SJCRH30 (cell line): ENCODE measurements at regions not wholly inside any gene's neighbourhood (a gene's known extent, or its start where the extent isn't known, plus 50 kb on each side); places are given as distances from the start of the nearest gene placed in this dataset.

Experiments
- DNase-seq, 2 experiments: peaks; one replicate each; pipeline ENCODE4 v3.0.0-alpha.2; 2015 to 2020
- H3K27ac ChIP-seq: fragments of 250-450 bp; sonication (Bioruptor Pico); 2 replicates; pipeline ENCODE4 v1.5.1; 2020; ENCODE audit warnings: mild to moderate bottlenecking, moderate library complexity
- H3K27me3 ChIP-seq: fragments of 250-450 bp; sonication (Bioruptor Pico); 2 replicates; pipeline ENCODE4 v1.5.1; 2020; ENCODE audit warnings: mild to moderate bottlenecking, moderate library complexity
- H3K36me3 ChIP-seq: fragments of 250-450 bp; sonication (Bioruptor Pico); 2 replicates; pipeline ENCODE4 v1.5.1; 2020; ENCODE audit warnings: mild to moderate bottlenecking, moderate library complexity
- H3K4me1 ChIP-seq: fragments of 250-450 bp; sonication (Bioruptor Pico); 2 replicates; pipeline ENCODE4 v1.5.1; 2020; ENCODE audit warnings: mild to moderate bottlenecking, moderate library complexity
- H3K4me3 ChIP-seq: fragments of 250-450 bp; sonication (Bioruptor Pico); 2 replicates; pipeline ENCODE4 v1.5.1; 2020; ENCODE audit warnings: mild to moderate bottlenecking, moderate library complexity
- H3K9me3 ChIP-seq: fragments of 250-450 bp; sonication (Bioruptor Pico); replicated peaks from 2 replicates; pipeline ENCODE4 v1.5.1; 2020; ENCODE audit warnings: mild to moderate bottlenecking, moderate library complexity

- Histone ChIP-seq H3K27me3 (no peaks in the 10 kb centered on the region), H3K9me3 (no peaks in the 10 kb centered on the region), H3K27ac (no peak overlapping the region), H3K36me3 (no peaks in the 10 kb centered on the region; the same call in 1 of the 2 replicates), H3K4me3 (no peak overlapping the region), H3K4me1 (no peaks in the 10 kb centered on the region)
- no peak for DNase-seq
These were observed 239.7 kb upstream of the ROBO1 start for GRCh38 chr3:80007522-80007921.

DNA sequence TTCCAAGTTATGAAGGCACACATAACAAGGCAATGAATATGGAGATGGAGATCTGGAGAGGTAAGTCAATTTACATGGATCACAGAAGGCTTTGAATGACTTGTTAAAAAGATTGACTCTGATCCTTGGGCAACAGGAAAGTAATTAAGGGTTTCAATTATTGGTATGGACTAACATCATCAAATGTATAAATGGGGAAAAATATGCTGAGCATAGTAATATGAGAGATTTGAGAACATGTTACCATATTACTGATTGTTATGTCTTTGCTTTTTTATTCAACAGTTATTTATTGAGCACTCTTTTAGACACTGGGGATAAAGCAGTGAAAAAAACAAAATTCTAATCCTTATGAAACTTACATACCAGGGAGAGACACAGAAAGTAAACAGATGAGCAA lies 238.5 kb upstream of the ROBO1 start:
- no peak overlapping the region for H3K27ac ChIP-seq
- no peaks in the 10 kb centered on the region for H3K4me1 ChIP-seq
- no peaks in the 10 kb centered on the region for H3K27me3 ChIP-seq
- no peaks in the 10 kb centered on the region; the same call in 1 of the 2 replicates for H3K36me3 ChIP-seq
- H3K9me3 ChIP-seq = no peaks in the 10 kb centered on the region
- DNase-seq = no peak
- no peak overlapping the region for H3K4me3 ChIP-seq

- no peaks in the 10 kb centered on the region for H3K9me3 ChIP-seq
- H3K27me3 ChIP-seq = no peaks in the 10 kb centered on the region
- H3K4me1 ChIP-seq = no peaks in the 10 kb centered on the region
- no peak overlapping the region for H3K4me3 ChIP-seq
- H3K27ac ChIP-seq = no peak overlapping the region
- no peak for DNase-seq
- no peaks in the 10 kb centered on the region; the same call in 1 of the 2 replicates for H3K36me3 ChIP-seq
These were observed 232.2 kb upstream of the ROBO1 start for GRCh38 chr3:80000022-80000421.

DNA sequence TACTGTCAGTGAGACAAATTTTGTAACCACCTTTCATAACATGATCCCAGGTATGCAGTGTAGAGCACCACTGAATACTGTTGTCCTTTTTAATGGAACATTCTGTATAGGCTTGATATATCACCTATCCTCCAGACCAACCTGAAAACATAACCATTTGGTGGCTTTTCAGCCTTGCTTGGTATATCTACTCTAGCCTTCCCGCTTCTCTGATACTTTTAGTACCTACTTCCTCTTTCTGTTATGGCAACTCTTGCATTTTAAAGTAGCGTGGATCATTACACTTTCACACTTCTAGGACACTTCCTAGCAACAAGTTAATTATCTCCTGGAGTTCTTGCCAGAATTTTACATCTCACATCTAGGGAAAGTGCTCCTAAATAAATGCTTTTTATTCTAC lies 226.6 kb upstream of the ROBO1 start:
- Histone ChIP-seq H3K36me3 (no peaks in the 10 kb centered on the region), H3K27ac (no peak overlapping the region), H3K9me3 (no peaks in the 10 kb centered on the region), H3K27me3 (no peaks in the 10 kb centered on the region), H3K4me3 (no peak overlapping the region), H3K4me1 (no peaks in the 10 kb centered on the region)
- DNase-seq = no peak

DNA sequence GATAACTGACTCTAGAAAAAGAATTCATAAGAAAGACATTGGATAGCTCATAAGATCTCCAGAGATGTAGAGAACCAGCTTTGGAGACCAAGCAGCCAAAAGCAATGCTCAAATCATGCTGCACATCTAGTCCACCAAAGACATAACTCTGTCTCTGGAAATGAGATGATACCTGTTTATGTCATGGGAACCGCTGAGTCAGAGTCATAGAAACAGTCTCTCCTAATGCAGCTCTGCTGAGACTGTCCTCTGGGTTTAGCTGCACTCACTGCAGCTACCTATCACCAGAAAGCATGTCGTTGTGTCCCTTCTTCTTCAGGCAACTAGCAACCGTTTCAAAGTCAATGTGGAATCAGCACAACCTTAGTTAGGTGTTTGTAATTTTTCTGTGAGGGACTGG lies 218.5 kb upstream of the ROBO1 start:
- peak overlapping the region; percentile 84 for H3K27ac ChIP-seq
- H3K36me3 ChIP-seq = no peaks in the 10 kb centered on the region
- H3K27me3 ChIP-seq = no peaks in the 10 kb centered on the region
- DNase-seq = peak in 1 of 2 experiments; percentile 36
- peaks cover 6% of the 10 kb centered on the region; the same call in 1 of the 2 replicates for H3K9me3 ChIP-seq
- peaks cover 34% of the 10 kb centered on the region for H3K4me1 ChIP-seq
- peak overlapping the region; percentile 25; the same call in 1 of the 2 replicates for H3K4me3 ChIP-seq

GRCh38 chr3:79985816-79986215 lies 218.0 kb upstream of the ROBO1 start:
- H3K4me3 ChIP-seq = peak overlapping the region; percentile 25
- H3K27ac ChIP-seq = peak overlapping the region; percentile 84

GRCh38 chr3:79983118-79983517 lies 215.3 kb upstream of the ROBO1 start:
- peak in 1 of 2 experiments; percentile 44 for DNase-seq
- Histone ChIP-seq H3K36me3 (no peaks in the 10 kb centered on the region), H3K27me3 (no peaks in the 10 kb centered on the region), H3K4me3 (no peak overlapping the region), H3K9me3 (peaks cover 6% of the 10 kb centered on the region; the same call in 1 of the 2 replicates), H3K4me1 (peaks cover 34% of the 10 kb centered on the region), H3K27ac (peak overlapping the region; percentile 19; the same call in 1 of the 2 replicates)

More at GRCh38 chr3:79985816-79986215, 218.0 kb upstream of the ROBO1 start:
- H3K4me1 ChIP-seq = peaks cover 34% of the 10 kb centered on the region
- peak; percentile 8 to 57 for DNase-seq
- no peaks in the 10 kb centered on the region for H3K36me3 ChIP-seq
- peaks cover 6% of the 10 kb centered on the region; the same call in 1 of the 2 replicates for H3K9me3 ChIP-seq
- no peaks in the 10 kb centered on the region for H3K27me3 ChIP-seq

DNA sequence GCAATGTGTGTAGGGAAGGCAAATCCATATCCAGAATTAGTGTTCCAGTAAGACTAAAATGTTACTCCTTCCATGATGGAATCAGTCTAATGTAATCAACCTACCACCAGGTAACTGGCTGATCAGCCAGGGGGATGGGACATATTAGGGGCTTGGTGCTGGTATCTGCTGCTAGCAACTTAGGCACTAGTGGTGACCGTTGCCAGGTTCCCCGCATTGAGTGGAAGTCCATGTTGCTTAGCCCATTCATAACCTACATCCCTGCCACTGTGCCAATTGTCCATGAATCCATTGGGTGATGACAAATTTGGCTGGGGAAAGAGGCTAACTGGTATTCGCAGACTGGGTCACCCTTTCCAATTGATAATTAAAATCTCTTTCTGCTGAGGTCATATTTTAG lies 212.2 kb upstream of the ROBO1 start:
- DNase-seq = no peak
- H3K4me1 ChIP-seq = peaks cover 21% of the 10 kb centered on the region
- H3K27me3 ChIP-seq = no peaks in the 10 kb centered on the region
- H3K4me3 ChIP-seq = no peak overlapping the region
- H3K36me3 ChIP-seq = no peaks in the 10 kb centered on the region
- no peak overlapping the region for H3K27ac ChIP-seq
- peaks cover 2% of the 10 kb centered on the region; the same call in 1 of the 2 replicates for H3K9me3 ChIP-seq

DNA sequence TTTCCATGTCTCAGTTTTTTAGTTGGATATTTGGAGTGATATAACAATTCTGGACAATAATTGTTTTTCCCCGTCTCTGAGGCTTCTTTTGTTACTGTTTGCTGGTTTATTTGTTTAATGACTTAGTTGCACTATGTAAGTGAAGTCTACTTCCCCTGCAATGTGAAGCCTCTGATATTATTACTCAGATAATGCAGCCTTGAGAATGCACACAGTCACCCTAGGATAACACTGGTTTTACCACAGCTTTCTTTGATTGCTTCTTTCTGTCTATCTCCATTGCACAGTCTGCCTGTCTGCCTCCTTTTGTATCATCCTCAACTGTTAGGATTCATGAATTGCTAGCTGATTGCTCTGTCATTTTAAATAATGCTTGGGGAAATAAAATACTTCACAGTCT lies 208.7 kb upstream of the ROBO1 start:
- Histone ChIP-seq H3K27me3 (no peaks in the 10 kb centered on the region), H3K4me1 (no peaks in the 10 kb centered on the region), H3K27ac (no peak overlapping the region), H3K36me3 (no peaks in the 10 kb centered on the region), H3K9me3 (no peaks in the 10 kb centered on the region; the same call in 1 of the 2 replicates), H3K4me3 (no peak overlapping the region)
- DNase-seq = no peak

- no peaks in the 10 kb centered on the region for H3K36me3 ChIP-seq
- H3K4me1 ChIP-seq = no peaks in the 10 kb centered on the region
- no peaks in the 10 kb centered on the region; the same call in 1 of the 2 replicates for H3K9me3 ChIP-seq
- H3K4me3 ChIP-seq = no peak overlapping the region
- no peak for DNase-seq
- H3K27ac ChIP-seq = no peak overlapping the region
- no peaks in the 10 kb centered on the region for H3K27me3 ChIP-seq
These were observed 206.3 kb upstream of the ROBO1 start for GRCh38 chr3:79973917-79974595.

DNA sequence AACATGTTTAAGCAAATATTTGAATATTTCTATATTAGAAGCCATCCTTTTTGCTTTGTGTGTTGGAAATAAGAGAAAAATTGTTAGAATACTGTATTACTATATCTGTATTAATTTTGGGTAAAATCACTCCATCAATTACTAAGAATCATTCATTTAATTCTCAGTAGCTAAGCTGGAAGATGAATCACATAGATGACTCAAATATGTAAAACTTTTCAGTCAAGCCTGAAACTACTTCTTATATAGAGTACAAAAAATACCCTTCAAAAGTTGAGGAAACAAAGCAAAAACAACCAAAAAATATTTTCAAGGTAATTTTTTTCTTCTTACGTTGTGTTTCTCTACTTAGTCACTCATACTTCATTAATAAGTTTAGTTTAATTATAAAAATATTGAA lies 205.7 kb upstream of the ROBO1 start:
- H3K27ac ChIP-seq = no peak overlapping the region

GRCh38 chr3:79968418-79968817 lies 200.6 kb upstream of the ROBO1 start:
- DNase-seq = no peak
- no peaks in the 10 kb centered on the region for H3K4me1 ChIP-seq
- H3K4me3 ChIP-seq = no peak overlapping the region
- no peaks in the 10 kb centered on the region for H3K36me3 ChIP-seq
- H3K27me3 ChIP-seq = no peaks in the 10 kb centered on the region
- H3K9me3 ChIP-seq = no peaks in the 10 kb centered on the region
- H3K27ac ChIP-seq = no peak overlapping the region

More for the DNA sequence above, 205.7 kb upstream of the ROBO1 start:
- Histone ChIP-seq H3K9me3 (no peaks in the 10 kb centered on the region), H3K36me3 (no peaks in the 10 kb centered on the region), H3K4me1 (no peaks in the 10 kb centered on the region), H3K27me3 (no peaks in the 10 kb centered on the region), H3K4me3 (no peak overlapping the region)
- no peak for DNase-seq

DNA sequence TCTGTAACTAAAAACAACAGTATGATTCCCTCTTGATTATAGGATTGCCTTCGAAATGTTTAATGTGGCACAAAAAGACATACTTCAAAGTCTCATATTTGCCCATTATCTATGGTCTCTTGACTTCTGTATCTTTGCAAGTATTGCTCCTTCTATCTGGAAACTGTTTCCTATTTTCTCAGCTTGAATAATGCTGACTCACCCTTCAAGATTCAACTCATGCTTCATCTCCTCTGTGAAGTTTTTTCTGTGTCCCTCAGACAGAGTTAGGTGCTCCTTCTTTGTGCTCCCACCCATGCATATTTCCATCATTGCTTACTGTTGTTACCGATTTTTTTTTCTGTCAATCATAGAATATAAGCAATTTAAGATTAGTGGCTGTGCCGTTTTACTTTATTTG lies 192.8 kb upstream of the ROBO1 start:
- Histone ChIP-seq H3K36me3 (peaks cover 5% of the 10 kb centered on the region; the same call in 1 of the 2 replicates), H3K27ac (no peak overlapping the region), H3K4me3 (no peak overlapping the region), H3K9me3 (no peaks in the 10 kb centered on the region), H3K27me3 (no peaks in the 10 kb centered on the region), H3K4me1 (peaks cover 10% of the 10 kb centered on the region)
- DNase-seq = no peak

- Histone ChIP-seq H3K36me3 (peaks cover 5% of the 10 kb centered on the region; the same call in 1 of the 2 replicates), H3K9me3 (no peaks in the 10 kb centered on the region; the same call in 1 of the 2 replicates), H3K27me3 (no peaks in the 10 kb centered on the region), H3K4me1 (peaks cover 10% of the 10 kb centered on the region), H3K4me3 (no peak overlapping the region), H3K27ac (peak overlapping the region; percentile 41)
- DNase-seq = peak; percentile 10 to 60
These were observed 189.3 kb upstream of the ROBO1 start for GRCh38 chr3:79957066-79957465.

GRCh38 chr3:79954756-79955155 lies 187.0 kb upstream of the ROBO1 start:
- H3K27ac ChIP-seq = no peak overlapping the region
- H3K36me3 ChIP-seq = peaks cover 5% of the 10 kb centered on the region; the same call in 1 of the 2 replicates
- H3K4me1 ChIP-seq = peaks cover 10% of the 10 kb centered on the region
- H3K4me3 ChIP-seq = no peak overlapping the region
- no peaks in the 10 kb centered on the region for H3K27me3 ChIP-seq
- no peaks in the 10 kb centered on the region; the same call in 1 of the 2 replicates for H3K9me3 ChIP-seq
- DNase-seq = no peak
